H1 (cell line): ENCODE measurements at regions not wholly inside any gene's neighbourhood (a gene's known extent, or its start where the extent isn't known, plus 50 kb on each side); places are given as distances from the start of the nearest gene placed in this dataset.

ENCODE experiments used
- MAFK ChIP-seq: IDR thresholded peaks from 2 replicates; pipeline ENCODE4 v1.6.1; 2012; ENCODE audit warnings: low read depth, mild to moderate bottlenecking, improper control_type of control experiment, low read length
- NANOG ChIP-seq: IDR thresholded peaks from 2 replicates; pipeline ENCODE4 v1.6.1; 2011; ENCODE audit warnings: low read length, low read depth, mild to moderate bottlenecking, inconsistent platforms; ENCODE audit not compliant: insufficient read depth, poor library complexity, severe bottlenecking
- SUZ12 ChIP-seq: fragments of 200-600 bp; sonication (generic); IDR thresholded peaks from 2 replicates; pipeline ENCODE4 v1.6.1; 2012; ENCODE audit warnings: mild to moderate bottlenecking, inconsistent platforms, low read length, moderate library complexity, mixed read lengths
- TCF12 ChIP-seq: IDR thresholded peaks from 2 replicates; pipeline ENCODE4 v1.6.1; 2011; ENCODE audit warnings: low read depth, mild to moderate bottlenecking, low read length
- TF ChIP-seq, protein P1 (sequence below): IDR thresholded peaks from 2 replicates; pipeline ENCODE4 v1.6.1; 2012; ENCODE audit warnings: low read length, inconsistent platforms

DNA sequence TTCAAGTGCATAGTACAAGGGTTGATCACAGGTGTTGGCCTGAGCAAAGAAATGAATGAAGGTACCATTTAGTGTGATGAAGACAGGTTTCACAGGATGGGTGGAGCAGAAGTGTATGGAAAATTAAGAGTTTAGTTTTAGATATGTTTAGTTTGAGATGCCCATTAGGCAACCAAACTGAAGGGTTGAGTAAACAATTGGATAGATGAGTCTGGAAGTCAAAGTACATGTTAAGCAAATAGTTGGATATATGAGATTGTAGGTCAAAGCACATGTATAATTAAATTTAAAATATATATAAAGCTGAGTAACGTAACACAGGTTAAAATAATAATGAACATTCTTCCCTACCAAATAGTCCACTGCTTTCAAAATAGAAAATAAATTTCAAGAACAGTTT lies 237.1 kb upstream of the PCSK5 start (continued):
- TF ChIP-seq, protein P1, sequence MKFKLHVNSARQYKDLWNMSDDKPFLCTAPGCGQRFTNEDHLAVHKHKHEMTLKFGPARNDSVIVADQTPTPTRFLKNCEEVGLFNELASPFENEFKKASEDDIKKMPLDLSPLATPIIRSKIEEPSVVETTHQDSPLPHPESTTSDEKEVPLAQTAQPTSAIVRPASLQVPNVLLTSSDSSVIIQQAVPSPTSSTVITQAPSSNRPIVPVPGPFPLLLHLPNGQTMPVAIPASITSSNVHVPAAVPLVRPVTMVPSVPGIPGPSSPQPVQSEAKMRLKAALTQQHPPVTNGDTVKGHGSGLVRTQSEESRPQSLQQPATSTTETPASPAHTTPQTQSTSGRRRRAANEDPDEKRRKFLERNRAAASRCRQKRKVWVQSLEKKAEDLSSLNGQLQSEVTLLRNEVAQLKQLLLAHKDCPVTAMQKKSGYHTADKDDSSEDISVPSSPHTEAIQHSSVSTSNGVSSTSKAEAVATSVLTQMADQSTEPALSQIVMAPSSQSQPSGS: no peak
- no peak for TF ChIP-seq TCF12
- TF ChIP-seq MAFK: no peak
- TF ChIP-seq SUZ12: no peak
- TF ChIP-seq NANOG: no peak
